ENCODE measurements at regions not wholly inside any gene's neighbourhood (a gene's known extent, or its start where the extent isn't known, plus 50 kb on each side); places are given as distances from the start of the nearest gene placed in this dataset.

DNA sequence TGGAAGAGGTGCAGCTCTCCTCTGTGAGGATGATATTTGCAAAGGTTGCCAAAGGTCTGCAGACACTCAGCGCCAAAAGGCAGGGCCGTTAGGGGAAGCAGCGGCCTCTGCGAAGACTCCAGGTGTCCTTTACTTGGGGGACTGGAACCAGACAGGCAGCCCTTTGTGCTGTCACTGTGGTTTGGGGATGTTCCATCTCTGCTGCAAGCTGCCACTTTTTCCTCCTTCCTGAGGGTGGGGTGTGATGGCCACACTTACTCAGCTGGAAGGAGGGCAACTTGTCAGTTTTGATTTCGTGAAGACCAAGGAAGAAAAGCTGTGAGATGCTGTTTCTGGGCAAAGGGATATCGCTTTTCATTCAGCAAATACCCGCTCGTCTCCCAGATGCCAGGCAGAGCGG lies 96.5 kb upstream of the PRR5 start:
- H3K4me2 ChIP-seq (ENCODE audit: low read length) = no peak overlapping the region
- no peaks in the 10 kb centered on the region for H3K4me1 Mint-ChIP-seq (ENCODE audit: low read depth, unreplicated experiment)
- TF ChIP-seq, protein P1, sequence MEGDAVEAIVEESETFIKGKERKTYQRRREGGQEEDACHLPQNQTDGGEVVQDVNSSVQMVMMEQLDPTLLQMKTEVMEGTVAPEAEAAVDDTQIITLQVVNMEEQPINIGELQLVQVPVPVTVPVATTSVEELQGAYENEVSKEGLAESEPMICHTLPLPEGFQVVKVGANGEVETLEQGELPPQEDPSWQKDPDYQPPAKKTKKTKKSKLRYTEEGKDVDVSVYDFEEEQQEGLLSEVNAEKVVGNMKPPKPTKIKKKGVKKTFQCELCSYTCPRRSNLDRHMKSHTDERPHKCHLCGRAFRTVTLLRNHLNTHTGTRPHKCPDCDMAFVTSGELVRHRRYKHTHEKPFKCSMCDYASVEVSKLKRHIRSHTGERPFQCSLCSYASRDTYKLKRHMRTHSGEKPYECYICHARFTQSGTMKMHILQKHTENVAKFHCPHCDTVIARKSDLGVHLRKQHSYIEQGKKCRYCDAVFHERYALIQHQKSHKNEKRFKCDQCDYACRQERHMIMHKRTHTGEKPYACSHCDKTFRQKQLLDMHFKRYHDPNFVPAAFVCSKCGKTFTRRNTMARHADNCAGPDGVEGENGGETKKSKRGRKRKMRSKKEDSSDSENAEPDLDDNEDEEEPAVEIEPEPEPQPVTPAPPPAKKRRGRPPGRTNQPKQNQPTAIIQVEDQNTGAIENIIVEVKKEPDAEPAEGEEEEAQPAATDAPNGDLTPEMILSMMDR (IDR thresholded peaks at IDR 0.05; ENCODE audit: insufficient read depth, low read depth, low read length) = no peak
- no peak for TF ChIP-seq EZH2 (IDR thresholded peaks at IDR 0.05; ENCODE audit: insufficient read depth, low read length)
- H3K9ac ChIP-seq (ENCODE audit: low read length) = no peak overlapping the region
- no peak overlapping the region for H3K27ac Mint-ChIP-seq (ENCODE audit: unreplicated experiment)
- H3K27me3 ChIP-seq (ENCODE audit: insufficient read depth, low read length) = peaks cover 14% of the 10 kb centered on the region
- H3K27ac ChIP-seq (ENCODE audit: low read depth, low read length) = no peak overlapping the region
- no peaks in the 10 kb centered on the region for H3K36me3 Mint-ChIP-seq (ENCODE audit: low read depth, unreplicated experiment)
- DNase-seq (ENCODE audit: low read depth) (no peak), FAIRE-seq (no peak)
- H3K9me3 ChIP-seq (ENCODE audit: insufficient read depth, low read depth, low read length) = peaks cover 7% of the 10 kb centered on the region
- H2AFZ ChIP-seq (ENCODE audit: low read depth, low read length) = no peak overlapping the region
- peaks cover 38% of the 10 kb centered on the region for H3K27me3 Mint-ChIP-seq (ENCODE audit: low read depth, unreplicated experiment)
- no peak overlapping the region for H3K4me3 ChIP-seq (ENCODE audit: insufficient read depth, low read depth, low read length)
- no peaks in the 10 kb centered on the region for H3K4me1 ChIP-seq (ENCODE audit: insufficient read depth, low read length)
- H4K20me1 ChIP-seq (ENCODE audit: insufficient read depth, low read length) = no peaks in the 10 kb centered on the region
- no peaks in the 10 kb centered on the region for H3K36me3 ChIP-seq (ENCODE audit: insufficient read depth, low read length)
- no peak overlapping the region for H3K4me3 Mint-ChIP-seq (ENCODE audit: unreplicated experiment)
- H3K79me2 ChIP-seq (ENCODE audit: insufficient read depth, low read length) = no peaks in the 10 kb centered on the region
- H3K9me3 Mint-ChIP-seq (ENCODE audit: unreplicated experiment) = peaks cover 10% of the 10 kb centered on the region

DNA sequence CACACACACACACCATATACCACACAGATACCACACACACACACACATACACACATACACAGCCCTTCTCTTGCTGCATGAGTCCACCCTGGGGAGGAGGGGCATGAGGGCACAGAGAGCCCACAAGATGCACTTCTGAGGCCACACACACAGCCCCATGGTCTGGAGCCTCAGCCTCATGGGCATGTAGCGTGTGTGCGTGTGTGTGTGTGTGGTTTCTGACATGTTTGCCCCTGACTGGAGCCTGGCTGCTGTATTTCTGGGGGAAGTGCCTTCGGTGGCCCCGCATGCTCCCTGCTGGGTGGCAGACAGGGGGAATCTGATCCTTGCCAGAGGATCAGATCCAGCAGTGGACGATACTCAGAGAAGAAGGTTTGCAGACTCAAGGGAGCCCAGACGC lies 97.0 kb upstream of the PRR5 start:
- H3K27me3 ChIP-seq (ENCODE audit: insufficient read depth, low read length) = peaks cover 14% of the 10 kb centered on the region
- H3K4me3 ChIP-seq (ENCODE audit: insufficient read depth, low read depth, low read length) = no peak overlapping the region
- peaks cover 3% of the 10 kb centered on the region for H3K9me3 ChIP-seq (ENCODE audit: insufficient read depth, low read depth, low read length)
- H3K9ac ChIP-seq (ENCODE audit: low read length) = no peak overlapping the region
- H3K36me3 ChIP-seq (ENCODE audit: insufficient read depth, low read length) = no peaks in the 10 kb centered on the region
- TF ChIP-seq, protein P1 (IDR thresholded peaks at IDR 0.05; ENCODE audit: insufficient read depth, low read depth, low read length) = no peak
- no peak for TF ChIP-seq EZH2 (IDR thresholded peaks at IDR 0.05; ENCODE audit: insufficient read depth, low read length)
- Mint-ChIP-seq H3K4me3 (ENCODE audit: unreplicated experiment) (no peak overlapping the region), H3K36me3 (ENCODE audit: low read depth, unreplicated experiment) (no peaks in the 10 kb centered on the region), H3K27ac (ENCODE audit: unreplicated experiment) (no peak overlapping the region), H3K27me3 (ENCODE audit: low read depth, unreplicated experiment) (peaks cover 42% of the 10 kb centered on the region), H3K9me3 (ENCODE audit: unreplicated experiment) (peaks cover 5% of the 10 kb centered on the region), H3K4me1 (ENCODE audit: low read depth, unreplicated experiment) (no peaks in the 10 kb centered on the region)
- no peak for DNase-seq (ENCODE audit: low read depth)
- H3K4me2 ChIP-seq (ENCODE audit: low read length) = no peak overlapping the region
- H4K20me1 ChIP-seq (ENCODE audit: insufficient read depth, low read length) = no peaks in the 10 kb centered on the region
- no peak overlapping the region for H3K27ac ChIP-seq (ENCODE audit: low read depth, low read length)
- no peak overlapping the region for H2AFZ ChIP-seq (ENCODE audit: low read depth, low read length)
- H3K4me1 ChIP-seq (ENCODE audit: insufficient read depth, low read length) = no peaks in the 10 kb centered on the region
- no peaks in the 10 kb centered on the region for H3K79me2 ChIP-seq (ENCODE audit: insufficient read depth, low read length)
- FAIRE-seq = no peak

DNA sequence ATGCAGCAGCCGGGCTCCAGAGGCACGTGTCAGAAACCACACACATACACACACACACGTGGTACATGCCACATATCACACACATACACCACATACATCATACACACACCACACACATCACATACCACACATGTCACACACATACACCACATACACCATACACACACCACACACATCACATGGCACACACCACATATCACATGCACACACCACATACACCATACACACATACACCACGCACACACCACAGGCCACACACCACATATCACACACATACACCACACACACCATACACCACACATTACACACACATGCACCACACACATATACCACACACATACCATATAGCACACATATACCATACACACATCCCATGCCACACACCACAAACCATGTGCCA lies 97.5 kb upstream of the PRR5 start:
- no peak overlapping the region for H3K27ac Mint-ChIP-seq (ENCODE audit: unreplicated experiment)
- no peak overlapping the region for H3K4me2 ChIP-seq (ENCODE audit: low read length)
- no peaks in the 10 kb centered on the region for H3K36me3 ChIP-seq (ENCODE audit: insufficient read depth, low read length)
- H3K27me3 ChIP-seq (ENCODE audit: insufficient read depth, low read length) = peaks cover 14% of the 10 kb centered on the region
- H2AFZ ChIP-seq (ENCODE audit: low read depth, low read length) = no peak overlapping the region
- peaks cover 42% of the 10 kb centered on the region for H3K27me3 Mint-ChIP-seq (ENCODE audit: low read depth, unreplicated experiment)
- TF ChIP-seq, protein P1 (IDR thresholded peaks at IDR 0.05; ENCODE audit: insufficient read depth, low read depth, low read length) = no peak
- TF ChIP-seq EZH2 (IDR thresholded peaks at IDR 0.05; ENCODE audit: insufficient read depth, low read length) = no peak
- no peak overlapping the region for H3K9ac ChIP-seq (ENCODE audit: low read length)
- no peaks in the 10 kb centered on the region for H3K4me1 ChIP-seq (ENCODE audit: insufficient read depth, low read length)
- no peaks in the 10 kb centered on the region for H3K4me1 Mint-ChIP-seq (ENCODE audit: low read depth, unreplicated experiment)
- no peak for DNase-seq (ENCODE audit: low read depth)
- H3K27ac ChIP-seq (ENCODE audit: low read depth, low read length) = no peak overlapping the region
- no peaks in the 10 kb centered on the region for H3K79me2 ChIP-seq (ENCODE audit: insufficient read depth, low read length)
- H3K4me3 Mint-ChIP-seq (ENCODE audit: unreplicated experiment) = no peak overlapping the region
- no peaks in the 10 kb centered on the region for H3K9me3 ChIP-seq (ENCODE audit: insufficient read depth, low read depth, low read length)
- no peaks in the 10 kb centered on the region for H3K9me3 Mint-ChIP-seq (ENCODE audit: unreplicated experiment)
- no peak for FAIRE-seq
- no peak overlapping the region for H3K4me3 ChIP-seq (ENCODE audit: insufficient read depth, low read depth, low read length)
- H3K36me3 Mint-ChIP-seq (ENCODE audit: low read depth, unreplicated experiment) = no peaks in the 10 kb centered on the region
- no peaks in the 10 kb centered on the region for H4K20me1 ChIP-seq (ENCODE audit: insufficient read depth, low read length)

Data from astrocyte (in vitro differentiated cells and primary cell).